ENCODE measurements at regions not wholly inside any gene's neighbourhood (a gene's known extent, or its start where the extent isn't known, plus 50 kb on each side); places are given as distances from the start of the nearest gene placed in this dataset.

DNA sequence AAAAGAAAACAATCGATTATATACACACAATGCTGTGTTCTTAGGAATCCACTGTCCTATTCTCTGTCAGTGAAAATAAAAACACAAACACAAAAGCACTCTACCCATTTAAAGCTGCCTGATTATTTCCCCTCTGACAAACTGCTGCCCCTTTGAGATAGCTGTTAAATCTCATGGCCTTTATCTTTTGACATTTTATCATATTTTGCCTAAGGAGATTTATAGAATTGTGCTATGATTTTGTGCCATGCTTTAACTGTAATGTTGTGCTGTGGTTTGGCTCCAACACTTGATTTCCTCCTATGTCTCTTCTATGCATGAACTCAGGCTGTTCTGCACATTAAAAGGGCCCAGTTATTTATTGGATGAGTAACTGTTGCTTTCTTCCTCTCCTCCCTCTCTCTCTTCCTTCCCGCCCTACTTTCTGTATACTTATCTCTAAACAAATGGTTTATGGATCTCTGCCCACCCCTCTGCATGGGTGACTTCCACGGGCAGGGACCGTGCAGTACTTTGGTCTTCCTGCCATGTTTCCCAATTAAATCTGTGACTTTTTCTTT, 1096.6 kb downstream of the TSN start:
- no peaks in the 10 kb centered on the region for H3K27me3 ChIP-seq (ENCODE audit: low read depth)
- no peaks in the 10 kb centered on the region for H3K4me1 ChIP-seq
- H3K9me3 ChIP-seq: no peaks in the 10 kb centered on the region
- H3K4me3 ChIP-seq: no peak overlapping the region
- in situ Hi-C loops (cut with MboI; ENCODE audit: low sequenced_read_pairs): no loop called here
- H3K36me3 ChIP-seq (replicated peaks): no peaks in the 10 kb centered on the region
- no peak for DNase-seq (ENCODE audit: low spot score in 2 of 2)

DNA sequence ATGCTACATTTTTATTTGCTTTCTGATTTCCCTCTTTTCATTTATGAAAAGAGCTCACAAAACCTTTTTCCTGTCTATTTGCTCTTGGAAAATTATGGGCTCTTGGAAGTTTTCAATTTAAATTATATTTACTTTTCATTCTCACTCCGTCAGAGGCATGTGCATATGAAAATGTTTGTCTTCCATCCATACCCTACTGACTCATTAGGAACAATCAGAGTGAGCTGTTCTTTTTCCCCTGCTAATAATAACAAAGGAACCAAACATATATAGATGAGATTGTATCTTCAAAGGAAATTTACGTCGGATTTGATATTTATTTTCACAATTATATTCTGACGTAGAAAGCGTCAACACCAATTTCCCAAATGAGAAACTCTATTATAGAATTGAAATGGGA, 1101.2 kb downstream of the TSN start:
- Histone ChIP-seq H3K4me1 (no peaks in the 10 kb centered on the region), H3K36me3 (replicated peaks) (no peaks in the 10 kb centered on the region), H3K27me3 (ENCODE audit: low read depth) (no peaks in the 10 kb centered on the region), H3K4me3 (no peak overlapping the region), H3K9me3 (no peaks in the 10 kb centered on the region)
- in situ Hi-C loops (cut with MboI; ENCODE audit: low sequenced_read_pairs): no loop called here
- DNase-seq (ENCODE audit: low spot score in 2 of 2): no peak

DNA sequence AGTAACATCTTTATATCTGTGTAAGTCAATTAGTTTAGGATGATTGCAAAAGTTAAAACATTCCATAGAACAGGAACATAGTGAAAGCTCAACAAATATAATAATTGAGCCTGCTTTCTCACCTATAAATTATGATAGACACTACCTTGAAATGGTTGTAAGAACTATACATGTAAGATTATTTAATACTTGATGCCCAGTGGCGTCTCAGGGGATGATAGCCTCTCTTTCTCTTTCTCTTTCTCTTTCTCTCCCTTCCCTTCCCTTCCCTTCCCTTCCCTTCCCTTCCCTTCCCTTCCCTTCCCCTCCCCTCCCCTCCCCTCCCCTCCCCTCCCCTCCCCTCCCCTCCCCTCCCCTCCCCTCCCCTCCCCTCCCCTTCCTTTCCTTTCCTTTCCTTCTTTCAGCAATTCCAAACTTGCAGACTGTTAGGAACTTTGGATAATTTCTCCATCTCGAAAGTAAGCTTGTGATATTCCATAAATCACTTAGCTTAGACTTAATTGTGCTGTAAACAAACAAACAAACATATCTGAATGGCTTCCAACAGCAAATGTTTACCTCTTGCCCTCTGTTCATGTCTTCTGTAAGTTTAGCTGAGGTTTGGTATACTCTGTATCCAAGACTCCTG, 1102.7 kb downstream of the TSN start:
- no peaks in the 10 kb centered on the region for H3K36me3 ChIP-seq (replicated peaks)
- no peaks in the 10 kb centered on the region for H3K27me3 ChIP-seq (ENCODE audit: low read depth)
- in situ Hi-C loops (cut with MboI; ENCODE audit: low sequenced_read_pairs): no loop called here
- no peak for DNase-seq (ENCODE audit: low spot score in 2 of 2)
- no peak overlapping the region for H3K4me3 ChIP-seq
- H3K4me1 ChIP-seq: no peaks in the 10 kb centered on the region
- H3K9me3 ChIP-seq: no peaks in the 10 kb centered on the region

- in situ Hi-C loops (cut with MboI; ENCODE audit: low sequenced_read_pairs): no loop called here
- H3K36me3 ChIP-seq (replicated peaks): no peaks in the 10 kb centered on the region
- no peaks in the 10 kb centered on the region for H3K9me3 ChIP-seq
- DNase-seq (ENCODE audit: low spot score in 2 of 2): no peak
- no peak overlapping the region for H3K4me3 ChIP-seq
- H3K27me3 ChIP-seq (ENCODE audit: low read depth): no peaks in the 10 kb centered on the region
- no peaks in the 10 kb centered on the region for H3K4me1 ChIP-seq
Observed at GRCh38 chr2:122858813-122859212, 1103.4 kb downstream of the TSN start.

DNA sequence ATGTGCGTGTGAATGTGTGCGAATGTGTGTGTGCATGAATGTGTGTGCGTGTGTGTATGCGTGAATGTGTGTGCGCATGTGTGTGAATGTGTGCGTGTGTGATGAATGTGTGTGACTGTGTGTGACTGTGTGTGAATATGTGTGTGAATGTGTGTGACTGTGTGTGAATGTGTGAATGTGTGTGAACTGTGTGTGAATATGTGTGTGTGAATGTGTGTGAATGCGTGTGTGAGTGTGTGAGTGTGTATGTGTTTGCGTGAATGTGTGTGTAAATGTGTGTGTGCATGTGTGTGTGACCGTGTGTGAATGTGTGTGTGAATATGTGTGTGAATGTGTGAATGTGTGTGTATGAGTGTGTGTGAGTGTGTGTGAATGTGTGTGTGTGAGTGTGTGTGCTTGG, 1103.8 kb downstream of the TSN start:
- no peaks in the 10 kb centered on the region for H3K27me3 ChIP-seq (ENCODE audit: low read depth)
- in situ Hi-C loops (cut with MboI; ENCODE audit: low sequenced_read_pairs): no loop called here
- H3K4me1 ChIP-seq: no peaks in the 10 kb centered on the region
- H3K4me3 ChIP-seq: no peak overlapping the region
- no peak for DNase-seq (ENCODE audit: low spot score in 2 of 2)
- H3K9me3 ChIP-seq: no peaks in the 10 kb centered on the region
- no peaks in the 10 kb centered on the region for H3K36me3 ChIP-seq (replicated peaks)

GRCh38 chr2:122863532-122863931, 1108.1 kb downstream of the TSN start:
- Histone ChIP-seq H3K4me3 (no peak overlapping the region), H3K9me3 (no peaks in the 10 kb centered on the region), H3K36me3 (replicated peaks) (no peaks in the 10 kb centered on the region), H3K4me1 (no peaks in the 10 kb centered on the region), H3K27me3 (ENCODE audit: low read depth) (no peaks in the 10 kb centered on the region)
- DNase-seq (ENCODE audit: low spot score in 2 of 2): no peak
- in situ Hi-C loops (cut with MboI; ENCODE audit: low sequenced_read_pairs): no loop called here

DNA sequence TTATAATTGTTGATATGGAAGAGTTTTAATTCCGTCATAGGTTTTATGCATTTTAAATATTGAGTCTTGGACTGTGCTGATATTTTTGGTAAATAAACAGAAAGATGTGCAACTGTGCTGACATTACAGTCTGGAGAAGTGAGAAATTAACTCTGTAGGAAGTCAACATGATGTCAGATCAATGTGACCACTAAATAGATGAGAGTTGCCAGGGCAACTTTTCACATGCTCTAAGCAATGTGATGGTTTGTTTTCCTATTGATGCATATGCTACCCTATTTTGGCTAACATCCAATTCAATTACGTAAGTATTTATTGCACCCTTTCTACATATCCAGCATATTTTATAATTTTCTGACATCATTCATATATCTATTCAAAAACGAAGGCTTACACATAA, 1109.3 kb downstream of the TSN start:
- in situ Hi-C loops (cut with MboI; ENCODE audit: low sequenced_read_pairs): no loop called here
- H3K4me1 ChIP-seq: no peaks in the 10 kb centered on the region
- no peaks in the 10 kb centered on the region for H3K9me3 ChIP-seq
- H3K27me3 ChIP-seq (ENCODE audit: low read depth): no peaks in the 10 kb centered on the region
- H3K36me3 ChIP-seq (replicated peaks): no peaks in the 10 kb centered on the region
- no peak for DNase-seq (ENCODE audit: low spot score in 2 of 2)
- H3K4me3 ChIP-seq: no peak overlapping the region

DNA sequence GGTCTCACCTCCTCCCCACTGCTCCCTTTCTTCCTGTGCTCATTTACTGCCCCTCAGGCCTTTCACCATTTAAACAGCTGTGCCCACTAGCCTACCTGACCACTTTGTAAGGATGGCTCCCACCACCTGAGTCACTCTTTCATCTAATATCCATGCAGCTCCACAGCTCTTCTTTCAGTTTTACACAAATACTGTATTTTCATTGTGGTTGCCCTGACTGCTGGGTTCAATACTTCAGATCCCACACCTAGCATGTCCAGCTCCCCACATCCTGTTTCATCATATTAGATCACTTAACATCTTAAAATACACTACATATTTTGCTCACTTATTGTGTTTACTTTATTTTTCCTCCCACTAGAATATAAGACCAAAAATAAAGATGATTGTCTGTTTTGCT, 1110.6 kb downstream of the TSN start:
- no peaks in the 10 kb centered on the region for H3K27me3 ChIP-seq (ENCODE audit: low read depth)
- H3K4me1 ChIP-seq: no peaks in the 10 kb centered on the region
- no peak overlapping the region for H3K4me3 ChIP-seq
- no peaks in the 10 kb centered on the region for H3K9me3 ChIP-seq
- DNase-seq (ENCODE audit: low spot score in 2 of 2): no peak
- in situ Hi-C loops (cut with MboI; ENCODE audit: low sequenced_read_pairs): no loop called here
- H3K36me3 ChIP-seq (replicated peaks): no peaks in the 10 kb centered on the region

- Histone ChIP-seq H3K27me3 (ENCODE audit: low read depth) (no peaks in the 10 kb centered on the region), H3K4me3 (no peak overlapping the region), H3K9me3 (no peaks in the 10 kb centered on the region), H3K36me3 (replicated peaks) (no peaks in the 10 kb centered on the region), H3K4me1 (no peaks in the 10 kb centered on the region)
- in situ Hi-C loops (cut with MboI; ENCODE audit: low sequenced_read_pairs): no loop called here
- DNase-seq (ENCODE audit: low spot score in 2 of 2): no peak
Observed at GRCh38 chr2:122867941-122868340, 1112.5 kb downstream of the TSN start.

DNA sequence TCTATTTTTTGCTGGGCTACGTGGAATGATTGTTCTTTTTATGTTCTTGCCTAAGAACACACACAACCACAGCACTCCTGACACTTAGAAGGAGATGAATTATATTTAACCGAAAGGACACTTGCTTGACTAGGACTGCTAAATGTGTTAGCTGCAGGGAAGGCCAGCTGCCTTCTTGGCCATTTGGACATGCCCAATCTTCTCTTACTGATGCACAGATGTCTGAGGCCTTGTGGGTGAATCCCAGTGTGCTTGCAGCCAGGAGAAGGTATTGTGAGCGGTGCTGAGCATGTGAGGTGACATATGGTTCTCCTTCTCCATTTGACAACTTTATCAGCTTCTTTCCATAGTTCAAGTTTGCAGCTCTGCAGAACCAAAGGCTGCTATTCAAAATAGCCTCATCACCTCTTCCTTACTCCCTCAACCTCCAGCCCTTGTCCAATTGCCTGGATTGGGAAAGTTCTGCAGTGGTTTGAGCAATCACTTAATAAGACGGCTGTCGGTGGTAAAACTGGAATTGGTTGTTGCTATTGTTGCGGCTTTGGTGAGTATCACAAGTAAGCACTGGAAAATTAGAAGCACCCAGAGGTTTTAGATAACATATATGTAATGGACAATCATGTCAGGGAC, 1113.3 kb downstream of the TSN start:
- Histone ChIP-seq H3K4me3 (no peak overlapping the region), H3K4me1 (no peaks in the 10 kb centered on the region), H3K36me3 (replicated peaks) (no peaks in the 10 kb centered on the region), H3K27me3 (ENCODE audit: low read depth) (no peaks in the 10 kb centered on the region), H3K9me3 (no peaks in the 10 kb centered on the region)
- DNase-seq (ENCODE audit: low spot score in 2 of 2): no peak
- in situ Hi-C loops (cut with MboI; ENCODE audit: low sequenced_read_pairs): no loop called here

- in situ Hi-C loops (cut with MboI; ENCODE audit: low sequenced_read_pairs): no loop called here
- Histone ChIP-seq H3K36me3 (replicated peaks) (no peaks in the 10 kb centered on the region), H3K27me3 (ENCODE audit: low read depth) (no peaks in the 10 kb centered on the region), H3K4me3 (no peak overlapping the region), H3K9me3 (no peaks in the 10 kb centered on the region), H3K4me1 (no peaks in the 10 kb centered on the region)
- DNase-seq (ENCODE audit: low spot score in 2 of 2): no peak
Observed at GRCh38 chr2:122873951-122874350, 1118.5 kb downstream of the TSN start.

DNA sequence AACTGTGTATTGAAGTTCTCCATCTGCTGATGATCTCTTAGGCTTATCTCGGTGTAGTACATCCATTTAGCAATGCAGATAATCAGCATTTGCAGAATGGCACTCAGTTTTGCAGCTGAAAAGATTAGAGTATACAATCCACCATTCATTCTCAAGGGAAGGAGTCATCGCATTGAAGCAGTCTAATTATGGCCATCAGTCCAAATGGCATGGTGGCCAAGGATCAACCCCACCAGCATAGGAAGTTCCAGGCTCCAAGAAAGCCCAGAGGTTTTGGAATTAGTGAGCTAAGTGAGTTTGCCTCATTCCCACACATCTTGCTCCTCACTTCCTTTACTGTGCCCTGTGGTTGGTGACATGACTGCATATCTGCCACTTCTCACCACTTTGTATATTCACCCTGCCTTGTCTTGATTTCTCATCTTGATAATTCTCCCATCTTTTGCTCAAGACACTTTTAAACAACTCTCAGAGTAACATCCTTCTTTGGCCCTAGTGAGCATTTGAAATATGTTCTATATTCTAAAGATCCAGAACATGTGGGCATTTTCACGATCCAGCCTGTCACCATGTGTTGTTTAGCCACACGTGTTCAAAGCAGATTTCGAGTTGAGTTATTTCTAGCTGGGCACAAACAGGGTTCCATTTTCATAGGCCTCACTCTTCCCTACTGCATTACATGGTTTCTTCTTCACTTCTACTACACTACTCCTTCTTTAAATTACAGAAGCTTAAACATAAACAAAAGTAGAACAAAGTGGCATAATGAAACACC, 1119.8 kb downstream of the TSN start:
- no peak for DNase-seq (ENCODE audit: low spot score in 2 of 2)
- H3K4me3 ChIP-seq: no peak overlapping the region
- no peaks in the 10 kb centered on the region for H3K36me3 ChIP-seq (replicated peaks)
- H3K4me1 ChIP-seq: no peaks in the 10 kb centered on the region
- no peaks in the 10 kb centered on the region for H3K27me3 ChIP-seq (ENCODE audit: low read depth)
- in situ Hi-C loops (cut with MboI; ENCODE audit: low sequenced_read_pairs): no loop called here
- no peaks in the 10 kb centered on the region for H3K9me3 ChIP-seq

- no peaks in the 10 kb centered on the region for H3K4me1 ChIP-seq
- no peaks in the 10 kb centered on the region for H3K36me3 ChIP-seq (replicated peaks)
- H3K4me3 ChIP-seq: no peak overlapping the region
- H3K27me3 ChIP-seq (ENCODE audit: low read depth): no peaks in the 10 kb centered on the region
- H3K9me3 ChIP-seq: no peaks in the 10 kb centered on the region
- DNase-seq (ENCODE audit: low spot score in 2 of 2): no peak
- in situ Hi-C loops (cut with MboI; ENCODE audit: low sequenced_read_pairs): no loop called here
Observed at GRCh38 chr2:122883849-122884248, 1128.4 kb downstream of the TSN start.

DNA sequence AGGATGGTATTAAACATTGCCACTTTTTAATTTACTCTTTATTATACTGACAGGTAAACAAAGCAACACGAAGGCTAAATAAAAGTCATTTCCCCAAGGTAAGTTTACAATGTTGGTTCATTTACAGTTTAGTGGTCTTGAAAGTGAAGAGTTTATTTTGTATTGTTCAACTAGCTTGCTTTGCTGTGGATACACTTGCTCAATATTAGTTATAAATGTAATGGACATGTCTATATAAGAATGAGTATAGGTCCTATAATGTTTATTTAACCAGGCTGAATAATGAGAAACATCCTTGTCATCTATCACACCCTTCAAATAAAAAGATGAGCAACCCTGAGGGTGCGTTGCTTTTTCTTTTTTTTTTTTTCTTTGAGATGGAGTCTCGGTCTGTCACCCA, 1129.4 kb downstream of the TSN start:
- Histone ChIP-seq H3K9me3 (no peaks in the 10 kb centered on the region), H3K4me1 (no peaks in the 10 kb centered on the region), H3K36me3 (replicated peaks) (no peaks in the 10 kb centered on the region), H3K4me3 (no peak overlapping the region), H3K27me3 (ENCODE audit: low read depth) (no peaks in the 10 kb centered on the region)
- in situ Hi-C loops (cut with MboI; ENCODE audit: low sequenced_read_pairs): no loop called here
- no peak for DNase-seq (ENCODE audit: low spot score in 2 of 2)

Measured in HAP-1 (cell line).